Endothelial cell (in vitro differentiated cells): ENCODE measurements at regions not wholly inside any gene's neighbourhood (a gene's known extent, or its start where the extent isn't known, plus 50 kb on each side); places are given as distances from the start of the nearest gene placed in this dataset.
"Not testable (repeated sequence)": the region's sequence is repeated elsewhere in the genome, so short reads cannot be mapped to it uniquely, and the experiment has no call there.

Source experiments
- DNase-seq: peaks from one replicate; pipeline ENCODE4 v3.0.0; 2021; ENCODE audit warnings: low spot score
- H3K27ac Mint-ChIP-seq: one replicate; pipeline ENCODE4 v1.8.0; 2021; ENCODE audit warnings: mixed read lengths, inconsistent platforms; ENCODE audit not compliant: unreplicated experiment
- H3K27me3 Mint-ChIP-seq: one replicate; pipeline ENCODE4 v1.8.0; 2021; ENCODE audit warnings: mild to moderate bottlenecking, moderate library complexity, mixed read lengths, inconsistent platforms; ENCODE audit not compliant: unreplicated experiment
- H3K36me3 Mint-ChIP-seq: one replicate; pipeline ENCODE4 v1.8.0; 2021; ENCODE audit warnings: mild to moderate bottlenecking, low read depth, mixed read lengths, inconsistent platforms; ENCODE audit not compliant: unreplicated experiment
- H3K4me1 Mint-ChIP-seq: one replicate; pipeline ENCODE4 v1.8.0; 2021; ENCODE audit warnings: mild to moderate bottlenecking, mixed read lengths, inconsistent platforms; ENCODE audit not compliant: unreplicated experiment
- H3K4me3 Mint-ChIP-seq: one replicate; pipeline ENCODE4 v1.8.0; 2021; ENCODE audit warnings: mild to moderate bottlenecking, mixed read lengths, inconsistent platforms; ENCODE audit not compliant: unreplicated experiment
- H3K9me3 Mint-ChIP-seq: one replicate; pipeline ENCODE4 v1.8.0; 2021; ENCODE audit warnings: mixed read lengths, inconsistent platforms; ENCODE audit not compliant: unreplicated experiment
- CTCF ChIP-seq: fragments of 200-600 bp; sonication (generic); IDR thresholded peaks from one replicate; pipeline ENCODE4 v1.5.0; 2021; ENCODE audit warnings: antibody characterized with exemption; ENCODE audit not compliant: unreplicated experiment

DNA sequence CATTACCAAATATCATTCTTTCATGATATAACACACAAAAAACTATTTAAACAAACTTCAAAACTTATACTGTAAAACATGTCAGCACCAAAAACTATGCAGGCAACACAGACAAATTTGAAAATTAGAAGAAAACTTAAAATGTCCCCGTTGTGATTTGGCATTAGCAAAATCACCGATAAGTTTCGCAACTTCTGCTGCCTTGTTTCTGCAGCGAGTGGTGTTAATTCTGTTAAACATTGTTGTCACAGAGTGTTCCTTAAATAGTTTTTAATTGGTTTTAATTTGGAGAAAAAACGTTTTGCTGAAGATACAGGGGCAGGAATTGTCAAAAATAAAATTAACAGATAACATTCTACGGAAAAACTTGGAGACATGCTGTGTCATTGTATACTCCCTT lies 160.6 kb downstream of the RPLP1 start:
- H3K27me3 Mint-ChIP-seq, result peaks cover 8% of the 10 kb centered on the region
- H3K4me1 Mint-ChIP-seq, result peaks cover 7% of the 10 kb centered on the region
- H3K27ac Mint-ChIP-seq, result no peak overlapping the region
- H3K9me3 Mint-ChIP-seq, result no peaks in the 10 kb centered on the region
- no peak for TF ChIP-seq CTCF
- no peak for DNase-seq
- H3K36me3 Mint-ChIP-seq, result no peaks in the 10 kb centered on the region
- H3K4me3 Mint-ChIP-seq, result no peak overlapping the region

- no peak for DNase-seq
- peaks cover 9% of the 10 kb centered on the region for H3K4me1 Mint-ChIP-seq
- no peak for TF ChIP-seq CTCF
- no peak overlapping the region for H3K4me3 Mint-ChIP-seq
- H3K9me3 Mint-ChIP-seq, result no peaks in the 10 kb centered on the region
- peaks cover 3% of the 10 kb centered on the region for H3K27me3 Mint-ChIP-seq
- H3K36me3 Mint-ChIP-seq, result no peaks in the 10 kb centered on the region
- H3K27ac Mint-ChIP-seq, result no peak overlapping the region
Measured at GRCh38 chr15:69613988-69614387, 161.4 kb downstream of the RPLP1 start.

DNA sequence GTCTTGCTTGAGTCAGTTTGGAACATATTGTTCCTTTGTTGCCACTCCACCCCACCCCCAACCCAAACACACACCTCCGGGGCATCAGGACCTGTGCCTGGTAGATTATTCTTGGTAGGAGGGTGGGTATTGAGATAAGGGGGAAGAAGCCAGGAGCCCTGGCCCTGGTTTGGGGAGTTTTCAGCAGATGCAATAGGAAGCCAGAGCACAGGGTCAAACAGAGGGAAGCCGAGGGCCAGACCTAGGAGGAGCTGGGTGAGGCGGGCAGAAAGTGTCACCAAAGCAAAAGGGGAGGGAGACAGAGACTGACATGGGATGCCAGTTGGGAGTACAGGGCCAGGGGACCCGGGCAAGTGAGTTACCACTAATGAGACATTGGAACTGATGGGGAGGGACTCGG lies 163.1 kb downstream of the RPLP1 start:
- no peak for DNase-seq
- H3K36me3 Mint-ChIP-seq, result no peaks in the 10 kb centered on the region
- H3K27ac Mint-ChIP-seq, result no peak overlapping the region
- H3K4me1 Mint-ChIP-seq, result peaks cover 10% of the 10 kb centered on the region
- no peak overlapping the region for H3K4me3 Mint-ChIP-seq
- H3K27me3 Mint-ChIP-seq, result peaks cover 3% of the 10 kb centered on the region
- TF ChIP-seq CTCF, result no peak
- no peaks in the 10 kb centered on the region for H3K9me3 Mint-ChIP-seq

DNA sequence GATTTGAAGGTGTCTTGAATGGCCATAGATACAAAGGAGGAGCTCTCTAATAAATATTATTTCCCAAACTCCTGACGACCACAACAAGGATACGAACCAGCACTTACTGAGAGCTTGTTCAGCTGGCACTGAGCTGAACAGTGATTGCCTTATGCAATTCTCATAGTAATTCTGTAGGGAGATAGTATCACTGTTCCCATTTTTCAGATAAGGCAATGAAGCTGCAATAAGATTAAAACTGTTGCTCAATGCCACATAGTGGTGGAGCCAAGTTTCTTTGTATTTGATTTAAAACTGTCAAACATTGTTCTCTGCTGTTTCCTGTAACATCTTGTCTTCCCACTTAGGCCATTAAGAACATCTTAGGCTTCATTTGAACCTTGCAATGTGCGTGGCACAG lies 163.9 kb downstream of the RPLP1 start:
- H3K36me3 Mint-ChIP-seq, result no peaks in the 10 kb centered on the region
- no peaks in the 10 kb centered on the region for H3K9me3 Mint-ChIP-seq
- DNase-seq, result no peak
- H3K27ac Mint-ChIP-seq, result no peak overlapping the region
- TF ChIP-seq CTCF, result no peak
- H3K4me1 Mint-ChIP-seq, result peaks cover 10% of the 10 kb centered on the region
- H3K27me3 Mint-ChIP-seq, result no peaks in the 10 kb centered on the region
- no peak overlapping the region for H3K4me3 Mint-ChIP-seq

GRCh38 chr15:69617144-69617543 lies 164.5 kb downstream of the RPLP1 start:
- H3K36me3 Mint-ChIP-seq, H3K27me3 Mint-ChIP-seq, DNase-seq, H3K4me3 Mint-ChIP-seq, H3K9me3 Mint-ChIP-seq, H3K4me1 Mint-ChIP-seq: not testable (repeated sequence)
- H3K27ac Mint-ChIP-seq, result peak overlapping the region; percentile 36
